ENCODE measurements at regions not wholly inside any gene's neighbourhood (a gene's known extent, or its start where the extent isn't known, plus 50 kb on each side); places are given as distances from the start of the nearest gene placed in this dataset.
"Not testable (repeated sequence)": the region's sequence is repeated elsewhere in the genome, so short reads cannot be mapped to it uniquely, and the experiment has no call there.

DNA sequence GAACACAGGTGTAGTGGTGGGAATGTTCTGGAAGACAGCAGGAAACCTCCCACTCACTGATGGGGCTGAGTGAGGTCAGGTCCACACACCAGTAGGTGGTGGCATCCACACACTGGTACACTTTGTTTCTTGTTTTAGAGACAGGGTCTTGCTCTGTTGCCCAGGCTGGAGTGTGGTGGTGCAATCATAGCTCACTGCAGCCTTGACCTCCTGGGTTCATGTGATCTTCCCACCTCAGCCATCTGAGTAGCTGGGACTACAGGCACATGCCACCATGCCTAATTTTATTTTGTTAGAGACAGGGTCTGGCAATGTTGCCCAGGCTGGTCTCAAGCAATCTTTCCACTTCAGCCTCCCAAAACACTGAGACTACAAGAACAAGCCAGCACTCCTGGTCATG, 140.9 kb downstream of the TBC1D2B start:
- not testable (repeated sequence) for H3K36me3 ChIP-seq (ENCODE audit: insufficient read depth, low read length); H3K9me2 ChIP-seq (ENCODE audit: insufficient read depth, low read length); H3K27ac ChIP-seq (ENCODE audit: low read length); H3K79me2 ChIP-seq (replicated peaks; ENCODE audit: insufficient read depth, low read length); H3K4me2 ChIP-seq (ENCODE audit: low read length); H3K27me3 ChIP-seq (ENCODE audit: insufficient read depth, low read depth, low read length); H4K20me1 ChIP-seq (ENCODE audit: insufficient read depth); H3K4me3 ChIP-seq (ENCODE audit: low read length); H3K9ac ChIP-seq (ENCODE audit: low read length); H3F3A ChIP-seq (ENCODE audit: insufficient read depth, low read length, poor library complexity, severe bottlenecking); H2AFZ ChIP-seq (ENCODE audit: low read depth, low read length); H3K9me3 ChIP-seq (ENCODE audit: low read length)

DNA sequence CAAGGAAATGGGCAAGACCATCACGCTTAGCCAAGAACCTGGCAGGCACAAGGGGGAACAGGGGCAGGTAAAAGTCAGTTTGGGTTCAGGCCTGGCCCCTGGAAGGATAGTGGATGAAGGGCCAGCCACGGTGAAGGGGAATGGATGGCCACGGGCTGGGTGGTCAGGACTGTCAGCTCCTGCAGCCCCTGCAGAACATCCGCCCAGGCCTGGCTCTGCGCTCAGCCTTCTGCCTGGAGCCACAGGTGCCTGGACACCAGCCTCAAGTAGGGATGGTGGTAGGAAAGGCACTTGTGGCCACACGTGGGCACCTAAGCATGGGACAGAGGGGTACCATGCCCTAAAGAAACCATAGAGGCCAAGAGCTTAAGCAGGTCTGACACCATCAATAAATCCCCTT, 143.0 kb downstream of the TBC1D2B start:
- not testable (repeated sequence) for H4K20me1 ChIP-seq (ENCODE audit: insufficient read depth); H3K36me3 ChIP-seq (ENCODE audit: insufficient read depth, low read length); H3K27ac ChIP-seq (ENCODE audit: low read length); H3K27me3 ChIP-seq (ENCODE audit: insufficient read depth, low read depth, low read length); H3K9me3 ChIP-seq (ENCODE audit: low read length); H3K9me2 ChIP-seq (ENCODE audit: insufficient read depth, low read length); H3K4me3 ChIP-seq (ENCODE audit: low read length); H3K9ac ChIP-seq (ENCODE audit: low read length); H3F3A ChIP-seq (ENCODE audit: insufficient read depth, low read length, poor library complexity, severe bottlenecking); H2AFZ ChIP-seq (ENCODE audit: low read depth, low read length); H3K79me2 ChIP-seq (replicated peaks; ENCODE audit: insufficient read depth, low read length); H3K4me2 ChIP-seq (ENCODE audit: low read length)

DNA sequence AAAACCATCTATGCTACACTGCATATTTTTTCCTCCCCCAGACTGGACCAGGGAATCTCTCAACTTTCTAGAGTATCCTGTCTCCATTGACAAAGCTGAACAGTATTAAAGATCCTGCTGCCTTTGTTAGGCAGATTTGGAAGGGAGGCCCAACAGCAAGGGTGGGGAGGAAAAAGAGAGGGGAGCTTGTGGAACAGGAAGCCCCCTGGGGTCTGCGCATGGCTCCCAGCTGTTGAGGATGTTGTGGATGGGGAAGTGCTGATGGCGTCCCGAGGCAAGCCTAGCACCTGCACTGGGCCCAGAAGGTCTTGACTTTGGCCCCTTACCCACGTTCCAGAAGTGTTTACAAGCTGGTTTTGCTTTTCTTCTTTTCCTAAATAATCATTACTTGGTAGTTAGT, 146.6 kb downstream of the TBC1D2B start:
- H3K4me2 ChIP-seq (ENCODE audit: low read length); H3K27me3 ChIP-seq (ENCODE audit: insufficient read depth, low read depth, low read length); H4K20me1 ChIP-seq (ENCODE audit: insufficient read depth); H3K9me3 ChIP-seq (ENCODE audit: low read length); H3F3A ChIP-seq (ENCODE audit: insufficient read depth, low read length, poor library complexity, severe bottlenecking); H3K36me3 ChIP-seq (ENCODE audit: insufficient read depth, low read length); H2AFZ ChIP-seq (ENCODE audit: low read depth, low read length); H3K9me2 ChIP-seq (ENCODE audit: insufficient read depth, low read length); H3K79me2 ChIP-seq (replicated peaks; ENCODE audit: insufficient read depth, low read length); H3K27ac ChIP-seq (ENCODE audit: low read length); H3K9ac ChIP-seq (ENCODE audit: low read length); H3K4me3 ChIP-seq (ENCODE audit: low read length): not testable (repeated sequence)

DNA sequence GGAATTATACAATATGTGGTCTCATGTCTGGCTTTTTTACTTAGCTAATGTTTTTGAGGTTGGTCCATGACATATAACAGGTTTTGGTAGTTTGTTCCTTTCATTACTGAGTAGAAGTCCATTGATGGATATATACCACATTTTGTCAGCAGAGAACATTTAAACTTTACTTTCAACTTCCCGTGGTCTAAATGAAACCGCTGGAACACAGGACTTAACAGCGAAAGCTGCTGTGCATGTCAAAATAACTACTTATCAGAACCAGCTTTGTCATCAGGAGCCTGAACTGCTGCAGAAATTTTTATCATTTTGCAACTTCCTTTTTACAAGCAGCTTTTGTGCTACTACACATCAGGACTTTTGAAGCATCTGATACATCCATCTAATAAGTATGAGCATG, 147.0 kb downstream of the TBC1D2B start:
- not testable (repeated sequence) for H4K20me1 ChIP-seq (ENCODE audit: insufficient read depth); H3K36me3 ChIP-seq (ENCODE audit: insufficient read depth, low read length); H3K9me2 ChIP-seq (ENCODE audit: insufficient read depth, low read length); H3K27me3 ChIP-seq (ENCODE audit: insufficient read depth, low read depth, low read length); H3K79me2 ChIP-seq (replicated peaks; ENCODE audit: insufficient read depth, low read length); H2AFZ ChIP-seq (ENCODE audit: low read depth, low read length); H3K4me3 ChIP-seq (ENCODE audit: low read length); H3K27ac ChIP-seq (ENCODE audit: low read length); H3F3A ChIP-seq (ENCODE audit: insufficient read depth, low read length, poor library complexity, severe bottlenecking); H3K9ac ChIP-seq (ENCODE audit: low read length); H3K9me3 ChIP-seq (ENCODE audit: low read length); H3K4me2 ChIP-seq (ENCODE audit: low read length)

DNA sequence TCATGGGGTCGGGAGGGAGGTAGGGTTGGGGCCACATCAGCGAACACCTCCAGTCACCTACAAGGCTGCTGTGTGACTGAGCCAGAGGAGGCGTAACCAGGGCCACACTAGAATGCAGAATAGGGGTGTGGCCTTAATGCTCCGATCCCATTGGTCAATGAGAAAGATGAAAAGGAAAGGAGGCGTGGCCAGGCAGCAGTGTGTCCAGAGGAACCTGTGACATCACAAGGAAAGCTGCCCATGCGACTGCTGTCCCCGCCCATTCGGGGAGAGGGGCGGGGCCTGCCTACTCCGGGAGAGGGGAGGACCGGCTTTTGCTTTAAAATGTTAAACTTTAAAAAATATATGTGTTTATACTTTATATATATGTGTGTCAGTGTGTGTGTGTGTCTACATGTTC, 150.7 kb downstream of the TBC1D2B start:
- H3F3A ChIP-seq (ENCODE audit: insufficient read depth, low read length, poor library complexity, severe bottlenecking); H3K36me3 ChIP-seq (ENCODE audit: insufficient read depth, low read length); H3K27ac ChIP-seq (ENCODE audit: low read length); H3K79me2 ChIP-seq (replicated peaks; ENCODE audit: insufficient read depth, low read length); H3K4me2 ChIP-seq (ENCODE audit: low read length); H3K27me3 ChIP-seq (ENCODE audit: insufficient read depth, low read depth, low read length); H2AFZ ChIP-seq (ENCODE audit: low read depth, low read length); H3K9me3 ChIP-seq (ENCODE audit: low read length); H4K20me1 ChIP-seq (ENCODE audit: insufficient read depth); H3K9ac ChIP-seq (ENCODE audit: low read length); H3K4me3 ChIP-seq (ENCODE audit: low read length); H3K9me2 ChIP-seq (ENCODE audit: insufficient read depth, low read length): not testable (repeated sequence)

DNA sequence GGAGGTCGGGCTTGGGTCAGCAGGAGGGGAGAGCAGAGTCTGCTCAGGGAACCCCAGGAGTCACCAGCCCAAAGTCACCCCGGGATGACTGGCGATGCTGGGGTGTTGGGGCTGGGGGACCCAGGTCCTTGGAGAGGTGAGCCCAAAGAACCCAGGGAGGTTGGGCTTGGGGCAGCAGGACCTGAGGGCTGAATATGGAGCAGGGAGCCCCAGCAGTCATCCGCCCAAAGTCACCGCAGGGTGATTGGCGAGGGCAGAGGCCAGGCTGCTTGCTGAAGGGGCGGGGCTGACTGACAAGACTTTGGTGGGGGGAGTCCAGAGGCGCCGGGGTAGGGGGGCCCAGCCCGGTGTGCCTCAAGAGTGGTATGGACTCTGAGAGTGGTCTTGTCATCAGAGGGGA, 151.2 kb downstream of the TBC1D2B start:
- H3K4me3 ChIP-seq (ENCODE audit: low read length); H2AFZ ChIP-seq (ENCODE audit: low read depth, low read length); H4K20me1 ChIP-seq (ENCODE audit: insufficient read depth); H3K9ac ChIP-seq (ENCODE audit: low read length); H3K9me3 ChIP-seq (ENCODE audit: low read length); H3K9me2 ChIP-seq (ENCODE audit: insufficient read depth, low read length); H3K27ac ChIP-seq (ENCODE audit: low read length); H3K79me2 ChIP-seq (replicated peaks; ENCODE audit: insufficient read depth, low read length); H3K4me2 ChIP-seq (ENCODE audit: low read length); H3F3A ChIP-seq (ENCODE audit: insufficient read depth, low read length, poor library complexity, severe bottlenecking); H3K36me3 ChIP-seq (ENCODE audit: insufficient read depth, low read length); H3K27me3 ChIP-seq (ENCODE audit: insufficient read depth, low read depth, low read length): not testable (repeated sequence)

DNA sequence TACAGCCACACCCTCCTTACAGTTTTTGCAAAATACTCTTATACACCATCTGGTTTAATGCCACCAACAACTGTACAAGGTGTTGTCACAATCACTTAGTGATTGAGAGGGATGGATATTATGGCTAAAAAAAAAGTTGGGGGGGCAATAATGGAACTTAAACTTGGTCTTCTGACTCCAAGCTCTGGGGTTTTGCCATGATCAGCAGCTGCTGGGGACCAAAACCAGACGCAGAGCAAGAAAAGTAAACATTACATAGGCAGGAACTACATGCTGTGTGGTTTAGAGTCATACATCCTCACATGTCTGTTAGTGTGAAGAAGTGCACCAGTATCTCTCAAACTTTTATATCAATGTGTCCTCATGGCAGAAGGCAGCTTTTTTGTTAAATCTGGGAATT, 152.4 kb downstream of the TBC1D2B start:
- H3K4me3 ChIP-seq (ENCODE audit: low read length); H3K4me2 ChIP-seq (ENCODE audit: low read length); H3K79me2 ChIP-seq (replicated peaks; ENCODE audit: insufficient read depth, low read length); H3K9me3 ChIP-seq (ENCODE audit: low read length); H3F3A ChIP-seq (ENCODE audit: insufficient read depth, low read length, poor library complexity, severe bottlenecking); H3K9ac ChIP-seq (ENCODE audit: low read length); H3K27me3 ChIP-seq (ENCODE audit: insufficient read depth, low read depth, low read length); H4K20me1 ChIP-seq (ENCODE audit: insufficient read depth); H2AFZ ChIP-seq (ENCODE audit: low read depth, low read length); H3K36me3 ChIP-seq (ENCODE audit: insufficient read depth, low read length); H3K9me2 ChIP-seq (ENCODE audit: insufficient read depth, low read length); H3K27ac ChIP-seq (ENCODE audit: low read length): not testable (repeated sequence)

Data from neural cell (in vitro differentiated cells).